GM23338 (cell line): ENCODE measurements at regions not wholly inside any gene's neighbourhood (a gene's known extent, or its start where the extent isn't known, plus 50 kb on each side); places are given as distances from the start of the nearest gene placed in this dataset.

Experiments used
- CREB1 ChIP-seq: fragments of 250-450 bp; sonication (Bioruptor Pico); IDR thresholded peaks from 2 replicates; pipeline ENCODE4 v1.5.0; 2020; ENCODE audit warnings: low read depth, mild to moderate bottlenecking, moderate library complexity
- EZH2 ChIP-seq: fragments of 200-600 bp; sonication (generic); IDR thresholded peaks from one replicate; pipeline ENCODE4 v1.8.0; 2017; ENCODE audit warnings: antibody characterized with exemption, mild to moderate bottlenecking, low read depth; ENCODE audit not compliant: unreplicated experiment
- EZH2phosphoT487 ChIP-seq: fragments of 200-600 bp; sonication (generic); IDR thresholded peaks from one replicate; pipeline ENCODE4 v1.8.1; 2018; ENCODE audit warnings: antibody characterized with exemption; ENCODE audit not compliant: unreplicated experiment
- JUNB ChIP-seq: IDR thresholded peaks from one replicate; pipeline ENCODE4 v1.6.1; 2016; ENCODE audit warnings: antibody characterized with exemption; ENCODE audit not compliant: unreplicated experiment
- NANOG ChIP-seq: IDR thresholded peaks from 2 replicates; pipeline ENCODE4 v1.6.1; 2016; ENCODE audit warnings: antibody characterized with exemption, borderline replicate concordance
- POLR2AphosphoS5 ChIP-seq: IDR thresholded peaks from 2 replicates; pipeline ENCODE4 v1.6.1; 2016; ENCODE audit warnings: antibody characterized with exemption, low read depth
- STAT1 ChIP-seq: IDR thresholded peaks from one replicate; pipeline ENCODE4 v1.6.1; 2016; ENCODE audit warnings: antibody characterized with exemption; ENCODE audit not compliant: unreplicated experiment
- ZNF114 ChIP-seq: fragments of 250-450 bp; sonication (Bioruptor Pico); IDR thresholded peaks from 2 replicates; pipeline ENCODE4 v1.5.0; 2020; ENCODE audit warnings: mild to moderate bottlenecking, moderate library complexity
- ZNF331 ChIP-seq: fragments of 250-450 bp; sonication (Bioruptor Pico); IDR thresholded peaks from 2 replicates; pipeline ENCODE4 v1.5.0; 2020; ENCODE audit warnings: low read depth, mild to moderate bottlenecking, moderate library complexity
- TF ChIP-seq, protein P1 (sequence below), 2 experiments: fragments of 200-600 bp in 1 of 2; sonication (generic) in 1 of 2; conservative IDR thresholded peaks; 2 replicates each; pipeline versions ENCODE4 v1.5.1 to v1.6.1; 2016 to 2017; ENCODE audit warnings: antibody characterized with exemption in 2 of 2, low read depth in 2 of 2, mild to moderate bottlenecking in 2 of 2, moderate library complexity in 1 of 2
- TF ChIP-seq, protein P2 (sequence below): IDR thresholded peaks from one replicate; pipeline ENCODE4 v1.6.1; 2018; ENCODE audit warnings: antibody characterized with exemption; ENCODE audit not compliant: unreplicated experiment
- TF ChIP-seq, protein P3 (sequence below): IDR thresholded peaks from 2 replicates; pipeline ENCODE4 v1.6.1; 2016; ENCODE audit warnings: antibody characterized with exemption
- TF ChIP-seq, protein P4 (sequence below): fragments of 250-450 bp; sonication (Bioruptor Pico); IDR thresholded peaks from 2 replicates; pipeline ENCODE4 v1.5.0; 2020; ENCODE audit warnings: mild to moderate bottlenecking, moderate library complexity

DNA sequence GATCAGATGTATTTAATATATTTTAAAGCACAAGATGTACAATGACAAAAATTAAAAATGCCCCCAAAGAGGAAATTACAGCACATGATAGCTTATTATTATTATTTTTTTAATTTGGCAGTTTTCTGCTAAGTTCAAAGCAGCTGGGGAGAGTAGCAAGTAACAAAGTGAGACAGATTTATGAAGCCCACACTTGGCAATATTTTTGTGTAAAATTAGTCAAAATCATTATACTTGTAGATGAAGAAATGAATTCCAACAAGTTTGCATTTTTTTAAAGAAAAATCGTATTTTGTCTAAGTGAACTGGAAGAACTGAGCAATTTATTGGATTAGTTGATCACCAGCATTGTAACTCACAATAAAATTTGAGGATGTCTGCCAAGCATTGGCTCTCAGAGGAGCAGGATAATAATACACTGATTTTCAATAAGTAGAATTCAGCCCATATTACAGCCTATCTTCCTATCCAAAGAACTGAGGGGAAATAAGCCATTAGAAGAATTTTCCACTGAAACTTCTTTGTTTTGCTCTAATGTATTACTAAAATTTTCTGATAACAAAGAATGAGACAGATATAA lies 215.6 kb downstream of the MAP2K6 start:
- TF ChIP-seq EZH2, result no peak
- TF ChIP-seq, protein P1, sequence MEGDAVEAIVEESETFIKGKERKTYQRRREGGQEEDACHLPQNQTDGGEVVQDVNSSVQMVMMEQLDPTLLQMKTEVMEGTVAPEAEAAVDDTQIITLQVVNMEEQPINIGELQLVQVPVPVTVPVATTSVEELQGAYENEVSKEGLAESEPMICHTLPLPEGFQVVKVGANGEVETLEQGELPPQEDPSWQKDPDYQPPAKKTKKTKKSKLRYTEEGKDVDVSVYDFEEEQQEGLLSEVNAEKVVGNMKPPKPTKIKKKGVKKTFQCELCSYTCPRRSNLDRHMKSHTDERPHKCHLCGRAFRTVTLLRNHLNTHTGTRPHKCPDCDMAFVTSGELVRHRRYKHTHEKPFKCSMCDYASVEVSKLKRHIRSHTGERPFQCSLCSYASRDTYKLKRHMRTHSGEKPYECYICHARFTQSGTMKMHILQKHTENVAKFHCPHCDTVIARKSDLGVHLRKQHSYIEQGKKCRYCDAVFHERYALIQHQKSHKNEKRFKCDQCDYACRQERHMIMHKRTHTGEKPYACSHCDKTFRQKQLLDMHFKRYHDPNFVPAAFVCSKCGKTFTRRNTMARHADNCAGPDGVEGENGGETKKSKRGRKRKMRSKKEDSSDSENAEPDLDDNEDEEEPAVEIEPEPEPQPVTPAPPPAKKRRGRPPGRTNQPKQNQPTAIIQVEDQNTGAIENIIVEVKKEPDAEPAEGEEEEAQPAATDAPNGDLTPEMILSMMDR (conservative IDR thresholded peaks at IDR 0.05; ENCODE audit: low read depth in 2 of 2), result no peak
- no peak for TF ChIP-seq CREB1 (CRISPR knock-in tag)
- TF ChIP-seq POLR2AphosphoS5, result no peak
- TF ChIP-seq, protein P2, sequence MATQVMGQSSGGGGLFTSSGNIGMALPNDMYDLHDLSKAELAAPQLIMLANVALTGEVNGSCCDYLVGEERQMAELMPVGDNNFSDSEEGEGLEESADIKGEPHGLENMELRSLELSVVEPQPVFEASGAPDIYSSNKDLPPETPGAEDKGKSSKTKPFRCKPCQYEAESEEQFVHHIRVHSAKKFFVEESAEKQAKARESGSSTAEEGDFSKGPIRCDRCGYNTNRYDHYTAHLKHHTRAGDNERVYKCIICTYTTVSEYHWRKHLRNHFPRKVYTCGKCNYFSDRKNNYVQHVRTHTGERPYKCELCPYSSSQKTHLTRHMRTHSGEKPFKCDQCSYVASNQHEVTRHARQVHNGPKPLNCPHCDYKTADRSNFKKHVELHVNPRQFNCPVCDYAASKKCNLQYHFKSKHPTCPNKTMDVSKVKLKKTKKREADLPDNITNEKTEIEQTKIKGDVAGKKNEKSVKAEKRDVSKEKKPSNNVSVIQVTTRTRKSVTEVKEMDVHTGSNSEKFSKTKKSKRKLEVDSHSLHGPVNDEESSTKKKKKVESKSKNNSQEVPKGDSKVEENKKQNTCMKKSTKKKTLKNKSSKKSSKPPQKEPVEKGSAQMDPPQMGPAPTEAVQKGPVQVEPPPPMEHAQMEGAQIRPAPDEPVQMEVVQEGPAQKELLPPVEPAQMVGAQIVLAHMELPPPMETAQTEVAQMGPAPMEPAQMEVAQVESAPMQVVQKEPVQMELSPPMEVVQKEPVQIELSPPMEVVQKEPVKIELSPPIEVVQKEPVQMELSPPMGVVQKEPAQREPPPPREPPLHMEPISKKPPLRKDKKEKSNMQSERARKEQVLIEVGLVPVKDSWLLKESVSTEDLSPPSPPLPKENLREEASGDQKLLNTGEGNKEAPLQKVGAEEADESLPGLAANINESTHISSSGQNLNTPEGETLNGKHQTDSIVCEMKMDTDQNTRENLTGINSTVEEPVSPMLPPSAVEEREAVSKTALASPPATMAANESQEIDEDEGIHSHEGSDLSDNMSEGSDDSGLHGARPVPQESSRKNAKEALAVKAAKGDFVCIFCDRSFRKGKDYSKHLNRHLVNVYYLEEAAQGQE, result no peak
- no peak for TF ChIP-seq EZH2phosphoT487
- TF ChIP-seq ZNF331 (CRISPR knock-in tag), result no peak
- TF ChIP-seq, protein P3, sequence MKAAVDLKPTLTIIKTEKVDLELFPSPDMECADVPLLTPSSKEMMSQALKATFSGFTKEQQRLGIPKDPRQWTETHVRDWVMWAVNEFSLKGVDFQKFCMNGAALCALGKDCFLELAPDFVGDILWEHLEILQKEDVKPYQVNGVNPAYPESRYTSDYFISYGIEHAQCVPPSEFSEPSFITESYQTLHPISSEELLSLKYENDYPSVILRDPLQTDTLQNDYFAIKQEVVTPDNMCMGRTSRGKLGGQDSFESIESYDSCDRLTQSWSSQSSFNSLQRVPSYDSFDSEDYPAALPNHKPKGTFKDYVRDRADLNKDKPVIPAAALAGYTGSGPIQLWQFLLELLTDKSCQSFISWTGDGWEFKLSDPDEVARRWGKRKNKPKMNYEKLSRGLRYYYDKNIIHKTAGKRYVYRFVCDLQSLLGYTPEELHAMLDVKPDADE, result no peak
- TF ChIP-seq JUNB, result no peak
- no peak for TF ChIP-seq NANOG
- TF ChIP-seq, protein P4, sequence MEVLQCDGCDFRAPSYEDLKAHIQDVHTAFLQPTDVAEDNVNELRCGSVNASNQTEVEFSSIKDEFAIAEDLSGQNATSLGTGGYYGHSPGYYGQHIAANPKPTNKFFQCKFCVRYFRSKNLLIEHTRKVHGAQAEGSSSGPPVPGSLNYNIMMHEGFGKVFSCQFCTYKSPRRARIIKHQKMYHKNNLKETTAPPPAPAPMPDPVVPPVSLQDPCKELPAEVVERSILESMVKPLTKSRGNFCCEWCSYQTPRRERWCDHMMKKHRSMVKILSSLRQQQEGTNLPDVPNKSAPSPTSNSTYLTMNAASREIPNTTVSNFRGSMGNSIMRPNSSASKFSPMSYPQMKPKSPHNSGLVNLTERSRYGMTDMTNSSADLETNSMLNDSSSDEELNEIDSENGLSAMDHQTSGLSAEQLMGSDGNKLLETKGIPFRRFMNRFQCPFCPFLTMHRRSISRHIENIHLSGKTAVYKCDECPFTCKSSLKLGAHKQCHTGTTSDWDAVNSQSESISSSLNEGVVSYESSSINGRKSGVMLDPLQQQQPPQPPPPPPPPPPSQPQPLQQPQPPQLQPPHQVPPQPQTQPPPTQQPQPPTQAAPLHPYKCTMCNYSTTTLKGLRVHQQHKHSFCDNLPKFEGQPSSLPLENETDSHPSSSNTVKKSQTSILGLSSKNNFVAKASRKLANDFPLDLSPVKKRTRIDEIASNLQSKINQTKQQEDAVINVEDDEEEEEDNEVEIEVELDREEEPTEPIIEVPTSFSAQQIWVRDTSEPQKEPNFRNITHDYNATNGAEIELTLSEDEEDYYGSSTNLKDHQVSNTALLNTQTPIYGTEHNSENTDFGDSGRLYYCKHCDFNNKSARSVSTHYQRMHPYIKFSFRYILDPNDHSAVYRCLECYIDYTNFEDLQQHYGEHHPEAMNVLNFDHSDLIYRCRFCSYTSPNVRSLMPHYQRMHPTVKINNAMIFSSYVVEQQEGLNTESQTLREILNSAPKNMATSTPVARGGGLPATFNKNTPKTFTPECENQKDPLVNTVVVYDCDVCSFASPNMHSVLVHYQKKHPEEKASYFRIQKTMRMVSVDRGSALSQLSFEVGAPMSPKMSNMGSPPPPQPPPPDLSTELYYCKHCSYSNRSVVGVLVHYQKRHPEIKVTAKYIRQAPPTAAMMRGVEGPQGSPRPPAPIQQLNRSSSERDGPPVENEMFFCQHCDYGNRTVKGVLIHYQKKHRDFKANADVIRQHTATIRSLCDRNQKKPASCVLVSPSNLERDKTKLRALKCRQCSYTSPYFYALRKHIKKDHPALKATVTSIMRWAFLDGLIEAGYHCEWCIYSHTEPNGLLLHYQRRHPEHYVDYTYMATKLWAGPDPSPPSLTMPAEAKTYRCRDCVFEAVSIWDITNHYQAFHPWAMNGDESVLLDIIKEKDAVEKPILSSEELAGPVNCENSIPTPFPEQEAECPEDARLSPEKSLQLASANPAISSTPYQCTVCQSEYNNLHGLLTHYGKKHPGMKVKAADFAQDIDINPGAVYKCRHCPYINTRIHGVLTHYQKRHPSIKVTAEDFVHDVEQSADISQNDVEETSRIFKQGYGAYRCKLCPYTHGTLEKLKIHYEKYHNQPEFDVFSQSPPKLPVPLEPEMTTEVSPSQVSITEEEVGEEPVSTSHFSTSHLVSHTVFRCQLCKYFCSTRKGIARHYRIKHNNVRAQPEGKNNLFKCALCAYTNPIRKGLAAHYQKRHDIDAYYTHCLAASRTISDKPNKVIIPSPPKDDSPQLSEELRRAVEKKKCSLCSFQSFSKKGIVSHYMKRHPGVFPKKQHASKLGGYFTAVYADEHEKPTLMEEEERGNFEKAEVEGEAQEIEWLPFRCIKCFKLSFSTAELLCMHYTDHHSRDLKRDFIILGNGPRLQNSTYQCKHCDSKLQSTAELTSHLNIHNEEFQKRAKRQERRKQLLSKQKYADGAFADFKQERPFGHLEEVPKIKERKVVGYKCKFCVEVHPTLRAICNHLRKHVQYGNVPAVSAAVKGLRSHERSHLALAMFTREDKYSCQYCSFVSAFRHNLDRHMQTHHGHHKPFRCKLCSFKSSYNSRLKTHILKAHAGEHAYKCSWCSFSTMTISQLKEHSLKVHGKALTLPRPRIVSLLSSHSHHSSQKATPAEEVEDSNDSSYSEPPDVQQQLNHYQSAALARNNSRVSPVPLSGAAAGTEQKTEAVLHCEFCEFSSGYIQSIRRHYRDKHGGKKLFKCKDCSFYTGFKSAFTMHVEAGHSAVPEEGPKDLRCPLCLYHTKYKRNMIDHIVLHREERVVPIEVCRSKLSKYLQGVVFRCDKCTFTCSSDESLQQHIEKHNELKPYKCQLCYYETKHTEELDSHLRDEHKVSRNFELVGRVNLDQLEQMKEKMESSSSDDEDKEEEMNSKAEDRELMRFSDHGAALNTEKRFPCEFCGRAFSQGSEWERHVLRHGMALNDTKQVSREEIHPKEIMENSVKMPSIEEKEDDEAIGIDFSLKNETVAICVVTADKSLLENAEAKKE, result no peak
- no peak for TF ChIP-seq STAT1
- TF ChIP-seq ZNF114 (CRISPR knock-in tag), result no peak
